Lower leg skin (tissue), 4 donors: ENCODE measurements at regions not wholly inside any gene's neighbourhood (a gene's known extent, or its start where the extent isn't known, plus 50 kb on each side); places are given as distances from the start of the nearest gene placed in this dataset.

Experiments
- DNase-seq, 2 donors: peaks; one replicate each; pipeline ENCODE4 v3.0.0-alpha.2; 2019; ENCODE audit warnings: low spot score in 2 of 2
- H3K4me3 ChIP-seq: fragments of 200-600 bp; sonication (generic); 2 replicates; pipeline ENCODE4 v1.5.1; 2017; ENCODE audit warnings: mild to moderate bottlenecking, low read depth; ENCODE audit not compliant: poor library complexity, severe bottlenecking
- POLR2A ChIP-seq, 2 donors: fragments of 450-650 bp; IDR thresholded peaks; one replicate each; pipeline ENCODE4 v1.6.1; 2016 to 2017; ENCODE audit warnings: antibody characterized with exemption in 2 of 2, mild to moderate bottlenecking in 1 of 2, moderate library complexity in 1 of 2
- WGBS, 2 donors: methylation state at CpG; one replicate each; pipeline ENCODE4 v1.1.5; 2018; 5-methylcytosine and 5-hydroxymethylcytosine counted together
- intact Hi-C: fragments of 100-400 bp; cut with DNase I; formaldehyde crosslinking; loops from one replicate; pipeline ENCODE4 v1.15.0; 2023; ENCODE audit warnings: low total_unique reads
- TF ChIP-seq, protein P1 (sequence below), 3 donors: fragments of 450-650 bp; IDR thresholded peaks; one replicate each; pipeline ENCODE4 v1.5.1; 2016; ENCODE audit warnings: antibody characterized with exemption in 3 of 3, mild to moderate bottlenecking in 3 of 3, moderate library complexity in 2 of 3

DNA sequence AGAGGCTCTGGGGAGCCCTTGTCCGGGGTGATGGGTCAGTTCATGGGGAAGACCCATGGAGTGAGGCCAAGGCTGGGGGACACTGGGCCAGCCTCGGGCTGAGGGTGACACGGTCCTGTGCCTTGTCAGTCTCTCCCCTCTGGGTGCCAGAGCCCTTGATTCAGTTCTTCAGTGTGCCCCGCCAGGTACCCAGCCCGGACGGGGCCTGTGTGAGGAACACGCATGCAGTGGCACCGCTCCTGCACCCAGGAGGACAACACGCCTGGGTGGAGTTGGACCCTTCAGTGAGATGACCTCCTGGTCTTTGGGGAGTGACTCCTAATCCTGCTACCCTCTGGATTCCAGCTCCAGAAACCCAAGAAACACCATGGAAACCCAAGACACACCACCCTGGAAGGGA, 264.4 kb downstream of the LOXHD1 start:
- TF ChIP-seq POLR2A (IDR thresholded peaks at IDR 0.05) = no peak
- WGBS, 2 donors = 95 to 98% methylated on average over 9 of the region's 9 CpGs
- no peak for DNase-seq
- H3K4me3 ChIP-seq = no peak overlapping the region
- intact Hi-C loops = no loop called here

DNA sequence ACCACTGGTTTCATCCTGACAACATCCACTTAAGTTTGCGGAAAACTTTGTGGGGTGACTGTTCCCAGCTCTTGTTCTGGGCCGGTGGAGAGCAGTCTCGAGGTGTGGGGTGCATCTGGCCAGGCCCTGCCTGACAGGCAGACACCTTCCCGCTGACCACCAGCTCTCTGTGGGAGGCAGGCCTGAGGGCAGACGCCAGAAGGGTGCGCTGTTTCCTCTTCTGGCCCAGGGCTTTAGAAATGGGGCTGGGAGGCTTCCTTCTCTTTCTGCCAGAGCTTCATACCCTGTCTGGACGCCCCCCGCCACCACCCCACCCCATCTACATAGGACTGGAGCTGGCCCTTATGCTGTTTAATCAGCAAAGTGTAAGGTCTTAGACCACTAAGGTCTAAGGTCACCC, 263.8 kb downstream of the LOXHD1 start:
- 82 to 86% methylated on average over 8 of the region's 8 CpGs for WGBS, 2 donors
- intact Hi-C loops = no loop called here
- DNase-seq = no peak
- TF ChIP-seq POLR2A (IDR thresholded peaks at IDR 0.05) = no peak
- TF ChIP-seq, protein P1, sequence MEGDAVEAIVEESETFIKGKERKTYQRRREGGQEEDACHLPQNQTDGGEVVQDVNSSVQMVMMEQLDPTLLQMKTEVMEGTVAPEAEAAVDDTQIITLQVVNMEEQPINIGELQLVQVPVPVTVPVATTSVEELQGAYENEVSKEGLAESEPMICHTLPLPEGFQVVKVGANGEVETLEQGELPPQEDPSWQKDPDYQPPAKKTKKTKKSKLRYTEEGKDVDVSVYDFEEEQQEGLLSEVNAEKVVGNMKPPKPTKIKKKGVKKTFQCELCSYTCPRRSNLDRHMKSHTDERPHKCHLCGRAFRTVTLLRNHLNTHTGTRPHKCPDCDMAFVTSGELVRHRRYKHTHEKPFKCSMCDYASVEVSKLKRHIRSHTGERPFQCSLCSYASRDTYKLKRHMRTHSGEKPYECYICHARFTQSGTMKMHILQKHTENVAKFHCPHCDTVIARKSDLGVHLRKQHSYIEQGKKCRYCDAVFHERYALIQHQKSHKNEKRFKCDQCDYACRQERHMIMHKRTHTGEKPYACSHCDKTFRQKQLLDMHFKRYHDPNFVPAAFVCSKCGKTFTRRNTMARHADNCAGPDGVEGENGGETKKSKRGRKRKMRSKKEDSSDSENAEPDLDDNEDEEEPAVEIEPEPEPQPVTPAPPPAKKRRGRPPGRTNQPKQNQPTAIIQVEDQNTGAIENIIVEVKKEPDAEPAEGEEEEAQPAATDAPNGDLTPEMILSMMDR (IDR thresholded peaks at IDR 0.05) = no peak
- H3K4me3 ChIP-seq = no peak overlapping the region

DNA sequence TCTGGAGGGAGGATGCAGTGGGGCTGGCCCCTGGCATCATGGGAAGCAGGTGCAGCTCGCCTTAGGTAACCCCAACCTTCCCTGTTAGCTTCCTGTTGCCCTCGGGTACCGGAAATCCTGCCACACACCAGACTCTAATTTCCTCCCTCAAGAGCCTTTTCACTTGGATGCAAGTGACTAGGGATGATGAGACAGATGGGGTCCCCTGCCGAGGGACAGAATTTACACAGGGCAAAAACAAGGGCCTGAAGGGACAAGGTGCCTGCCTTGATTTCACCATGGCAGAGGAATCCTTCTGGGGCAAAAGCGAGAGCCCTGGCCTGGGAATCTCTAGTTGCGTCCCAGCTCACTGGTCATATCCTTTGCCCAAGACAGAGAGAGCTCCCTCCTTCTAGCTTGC, 263.1 kb downstream of the LOXHD1 start:
- no peak for DNase-seq
- H3K4me3 ChIP-seq = no peak overlapping the region
- intact Hi-C loops = no loop called here
- TF ChIP-seq, protein P1 (IDR thresholded peaks at IDR 0.05) = no peak
- no peak for TF ChIP-seq POLR2A (IDR thresholded peaks at IDR 0.05)
- WGBS, 2 donors = 79 to 86% methylated on average over 6 of the region's 6 CpGs

DNA sequence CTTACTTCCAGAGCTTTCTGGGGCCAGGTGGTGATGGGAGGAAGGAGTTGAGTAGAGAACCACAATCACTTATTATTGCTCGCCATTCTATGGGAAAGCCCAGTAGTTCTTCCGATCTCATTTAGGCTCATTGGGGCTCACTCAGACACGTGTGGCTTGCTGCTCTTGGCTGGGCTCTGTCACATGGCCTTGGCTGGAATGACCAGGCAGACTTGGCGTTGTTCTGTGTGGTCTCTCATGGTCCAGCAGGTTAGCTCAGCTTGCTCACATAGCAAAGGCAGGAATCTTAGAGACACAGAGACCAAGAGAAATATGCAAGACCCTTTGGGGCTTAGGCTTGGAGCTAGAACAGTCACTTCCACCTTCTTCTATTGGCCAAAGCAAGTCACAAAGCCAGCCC, 261.2 kb downstream of the LOXHD1 start:
- WGBS, 2 donors = 92 to 95% methylated on average over 4 of the region's 4 CpGs
- intact Hi-C loops = no loop called here
- no peak for TF ChIP-seq POLR2A (IDR thresholded peaks at IDR 0.05)
- TF ChIP-seq, protein P1 (IDR thresholded peaks at IDR 0.05) = no peak
- H3K4me3 ChIP-seq = no peak overlapping the region
- DNase-seq = no peak

DNA sequence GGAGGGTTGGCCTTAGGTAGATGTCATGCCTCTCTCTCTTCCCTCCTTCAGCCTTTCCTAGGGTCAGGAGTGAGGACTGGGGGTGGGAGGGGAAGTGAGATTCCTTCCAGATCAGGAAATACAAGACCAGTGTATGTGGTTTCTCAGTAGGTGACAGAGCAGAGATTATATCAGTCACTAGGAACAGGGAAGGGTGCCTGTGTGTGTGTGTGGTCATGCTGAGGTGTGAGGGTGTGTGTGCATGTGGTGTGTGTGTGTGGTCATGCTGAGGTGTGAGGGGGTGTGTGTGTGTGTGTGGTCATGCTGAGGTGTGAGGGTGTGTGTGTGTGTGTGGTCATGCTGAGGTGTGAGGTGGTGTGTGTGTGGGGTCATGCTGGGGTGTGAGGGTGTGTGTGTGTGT, 259.8 kb downstream of the LOXHD1 start:
- no peak overlapping the region for H3K4me3 ChIP-seq
- intact Hi-C loops = no loop called here
- no peak for DNase-seq
- TF ChIP-seq, protein P1 (IDR thresholded peaks at IDR 0.05) = no peak
- no peak for TF ChIP-seq POLR2A (IDR thresholded peaks at IDR 0.05)

DNA sequence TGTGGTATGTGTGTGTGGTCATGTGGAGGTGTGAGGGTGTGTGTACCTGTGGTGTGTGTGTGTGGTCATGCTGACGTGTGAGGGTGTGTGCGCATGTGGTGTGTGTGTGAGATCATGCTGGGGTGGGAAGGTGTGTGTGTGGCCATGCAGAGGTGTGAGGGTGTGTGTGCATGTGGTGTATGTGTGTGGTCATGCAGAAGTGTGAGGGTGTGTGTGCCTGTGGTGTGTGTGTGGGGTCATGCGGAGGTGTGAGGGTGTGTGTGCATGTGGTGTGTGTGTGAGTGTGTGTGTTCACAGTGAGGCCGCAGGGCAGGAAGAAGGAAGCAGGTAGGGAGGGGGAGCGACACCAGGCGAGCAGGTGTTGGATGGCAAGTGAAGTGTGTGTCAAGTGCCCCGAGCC, 259.0 kb downstream of the LOXHD1 start:
- 82 to 89% methylated on average over 7 of the region's 7 CpGs for WGBS, 2 donors
- intact Hi-C loops = no loop called here
- no peak for DNase-seq
- TF ChIP-seq POLR2A (IDR thresholded peaks at IDR 0.05) = no peak
- TF ChIP-seq, protein P1 (IDR thresholded peaks at IDR 0.05) = no peak
- H3K4me3 ChIP-seq = no peak overlapping the region
